Spinal cord (tissue), 9 donors: ENCODE measurements at regions not wholly inside any gene's neighbourhood (a gene's known extent, or its start where the extent isn't known, plus 50 kb on each side); places are given as distances from the start of the nearest gene placed in this dataset.

Source experiments
- DNase-seq, 6 donors: peaks; one replicate each; pipeline versions ENCODE4 v3.0.0 to v3.0.0-alpha.2; 2013 to 2015; ENCODE audit warnings: low spot score in 6 of 6, low read depth in 4 of 6
- H3K27ac ChIP-seq: one replicate; pipeline ENCODE4 v1.5.1; 2013; ENCODE audit warnings: low read depth, low read length, control low read depth
- H3K27me3 ChIP-seq: one replicate; pipeline ENCODE4 v1.6.1; 2013; ENCODE audit warnings: low read length; ENCODE audit not compliant: control insufficient read depth, insufficient read depth
- H3K36me3 ChIP-seq: one replicate; pipeline ENCODE4 v1.6.1; 2013; ENCODE audit warnings: low read length; ENCODE audit not compliant: control insufficient read depth, insufficient read depth
- H3K4me1 ChIP-seq: one replicate; pipeline ENCODE4 v1.6.1; 2013; ENCODE audit warnings: low read length; ENCODE audit not compliant: control insufficient read depth, insufficient read depth
- H3K4me3 ChIP-seq: one replicate; pipeline ENCODE4 v1.5.1; 2013; ENCODE audit warnings: low read depth, low read length, control low read depth
- H3K9me3 ChIP-seq: one replicate; pipeline ENCODE4 v1.6.1; 2013; ENCODE audit warnings: low read length; ENCODE audit not compliant: control insufficient read depth, insufficient read depth
- WGBS: methylation state at CpG from one replicate; pipeline ENCODE4 v1.1.5; 2013; ENCODE audit warnings: missing lambda C conversion rate; ENCODE audit not compliant: insufficient coverage; 5-methylcytosine and 5-hydroxymethylcytosine counted together
- donor health status: healthy.

DNA sequence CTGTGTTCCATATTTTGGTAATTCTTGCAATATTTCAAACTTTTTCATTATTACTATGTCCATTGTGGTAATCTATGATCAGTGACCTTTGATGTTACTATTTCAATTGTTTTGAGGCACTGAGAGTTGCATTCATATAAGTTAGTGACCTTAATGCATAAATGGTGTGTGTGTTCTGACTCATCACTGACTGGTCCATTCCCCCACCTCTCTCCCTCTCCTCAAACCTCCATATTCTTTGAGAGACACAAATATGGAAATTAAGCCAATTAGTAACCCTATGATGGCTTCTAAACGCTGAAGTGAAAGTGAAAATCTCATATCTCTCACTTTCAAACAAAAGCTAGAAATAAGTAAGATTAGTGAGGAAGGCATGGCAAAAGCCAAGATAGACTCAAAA lies 739.6 kb downstream of the CCSER2 start:
- Histone ChIP-seq H3K36me3 (no peaks in the 10 kb centered on the region), H3K4me3 (no peak overlapping the region), H3K4me1 (no peaks in the 10 kb centered on the region), H3K9me3 (no peaks in the 10 kb centered on the region), H3K27ac (no peak overlapping the region), H3K27me3 (no peaks in the 10 kb centered on the region)
- WGBS: no CpG with 5 or more reads among the region's 1 CpG
- DNase-seq: no peak

- H3K9me3 ChIP-seq: no peaks in the 10 kb centered on the region
- no peaks in the 10 kb centered on the region for H3K4me1 ChIP-seq
- no peaks in the 10 kb centered on the region for H3K27me3 ChIP-seq
- WGBS: no CpG with 5 or more reads among the region's 2 CpGs
- H3K36me3 ChIP-seq: no peaks in the 10 kb centered on the region
- H3K4me3 ChIP-seq: no peak overlapping the region
- no peak for DNase-seq
- H3K27ac ChIP-seq: no peak overlapping the region
These were observed 752.5 kb downstream of the CCSER2 start for GRCh38 chr10:85080934-85081333.

- H3K36me3 ChIP-seq: no peaks in the 10 kb centered on the region
- no peaks in the 10 kb centered on the region for H3K9me3 ChIP-seq
- no peaks in the 10 kb centered on the region for H3K4me1 ChIP-seq
- no peaks in the 10 kb centered on the region for H3K27me3 ChIP-seq
- no peak overlapping the region for H3K4me3 ChIP-seq
- no peak for DNase-seq
- WGBS: no CpG with 5 or more reads among the region's 3 CpGs
- H3K27ac ChIP-seq: no peak overlapping the region
These were observed 770.6 kb downstream of the CCSER2 start for GRCh38 chr10:85098835-85099521.

DNA sequence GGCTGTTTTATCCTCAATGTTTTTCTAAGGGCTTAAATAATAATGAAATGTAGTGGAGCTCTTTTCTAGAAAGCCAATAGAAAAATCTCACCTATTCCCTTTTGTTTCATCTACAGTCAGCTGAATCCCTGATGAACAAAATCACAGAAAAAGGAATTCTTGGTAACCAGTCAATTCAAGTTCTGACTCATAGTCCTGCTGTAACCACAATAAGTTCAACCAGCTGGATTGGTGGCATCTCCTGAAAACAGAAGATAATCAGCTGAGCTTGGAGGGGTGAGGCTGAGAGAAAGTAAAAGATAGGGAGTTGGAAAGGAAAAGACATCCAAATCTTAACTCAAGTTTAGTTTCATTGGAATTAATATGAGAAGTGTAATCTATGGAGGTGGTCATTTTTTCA lies 772.1 kb downstream of the CCSER2 start:
- Histone ChIP-seq H3K27ac (no peak overlapping the region), H3K9me3 (no peaks in the 10 kb centered on the region), H3K36me3 (no peaks in the 10 kb centered on the region), H3K4me1 (no peaks in the 10 kb centered on the region), H3K27me3 (no peaks in the 10 kb centered on the region), H3K4me3 (no peak overlapping the region)
- DNase-seq: no peak

DNA sequence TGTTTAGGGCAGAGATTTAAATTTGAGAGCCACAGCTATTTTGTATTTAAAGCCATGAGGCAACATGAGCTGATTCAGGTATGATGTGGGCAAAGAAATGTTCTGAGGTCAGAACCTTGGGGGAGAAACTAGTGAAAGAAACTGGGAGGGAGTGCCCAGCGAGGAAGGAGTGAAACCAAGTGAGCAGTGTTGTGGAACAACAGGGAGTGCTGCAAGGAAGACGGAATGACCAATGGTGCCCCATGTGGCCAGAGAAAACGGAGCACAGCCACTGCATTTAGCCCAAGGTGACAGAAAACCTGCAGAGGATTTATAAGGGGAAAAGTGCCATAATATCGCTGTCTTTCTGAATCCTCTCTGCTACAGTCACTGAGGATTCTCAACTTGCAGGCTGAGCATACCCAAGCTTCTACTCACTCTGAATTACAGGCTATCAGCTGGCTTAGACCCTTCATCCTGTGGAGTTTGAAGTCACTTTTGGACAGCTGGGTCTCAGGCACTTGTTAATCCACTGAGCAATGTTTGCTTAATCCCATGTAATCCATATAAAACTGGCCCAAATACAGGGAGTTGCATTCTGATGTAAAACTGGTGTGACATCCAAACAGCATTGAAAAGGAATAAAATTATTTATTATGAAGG lies 777.3 kb downstream of the CCSER2 start:
- WGBS: 40% methylated on average over 3 of the region's 4 CpGs
- Histone ChIP-seq H3K4me1 (peaks cover 3% of the 10 kb centered on the region), H3K36me3 (no peaks in the 10 kb centered on the region), H3K27ac (no peak overlapping the region), H3K27me3 (no peaks in the 10 kb centered on the region), H3K4me3 (no peak overlapping the region), H3K9me3 (no peaks in the 10 kb centered on the region)
- peak in 2 of 6 donors; percentile 13 to 40 for DNase-seq

GRCh38 chr10:85111271-85111670 lies 782.9 kb downstream of the CCSER2 start:
- no peaks in the 10 kb centered on the region for H3K9me3 ChIP-seq
- H3K4me3 ChIP-seq: no peak overlapping the region
- no CpG with 5 or more reads among the region's 1 CpG for WGBS
- no peaks in the 10 kb centered on the region for H3K36me3 ChIP-seq
- no peak overlapping the region for H3K27ac ChIP-seq
- DNase-seq: no peak
- no peaks in the 10 kb centered on the region for H3K27me3 ChIP-seq
- H3K4me1 ChIP-seq: peaks cover 3% of the 10 kb centered on the region

- Histone ChIP-seq H3K4me3 (no peak overlapping the region), H3K27me3 (no peaks in the 10 kb centered on the region), H3K27ac (no peak overlapping the region), H3K36me3 (no peaks in the 10 kb centered on the region), H3K9me3 (no peaks in the 10 kb centered on the region), H3K4me1 (no peaks in the 10 kb centered on the region)
- DNase-seq: peak in 3 of 6 donors; percentile 17 to 78 (median 54)
- 67% methylated on average over 2 of the region's 3 CpGs for WGBS
These were observed 796.2 kb downstream of the CCSER2 start for GRCh38 chr10:85124603-85125051.

GRCh38 chr10:85137253-85137652 lies 808.9 kb downstream of the CCSER2 start:
- Histone ChIP-seq H3K27ac (no peak overlapping the region), H3K4me3 (no peak overlapping the region), H3K4me1 (no peaks in the 10 kb centered on the region), H3K36me3 (no peaks in the 10 kb centered on the region), H3K9me3 (no peaks in the 10 kb centered on the region), H3K27me3 (no peaks in the 10 kb centered on the region)
- 100% methylated on average over 1 of the region's 5 CpGs for WGBS
- DNase-seq: peak in 2 of 6 donors; percentile 28 to 41

DNA sequence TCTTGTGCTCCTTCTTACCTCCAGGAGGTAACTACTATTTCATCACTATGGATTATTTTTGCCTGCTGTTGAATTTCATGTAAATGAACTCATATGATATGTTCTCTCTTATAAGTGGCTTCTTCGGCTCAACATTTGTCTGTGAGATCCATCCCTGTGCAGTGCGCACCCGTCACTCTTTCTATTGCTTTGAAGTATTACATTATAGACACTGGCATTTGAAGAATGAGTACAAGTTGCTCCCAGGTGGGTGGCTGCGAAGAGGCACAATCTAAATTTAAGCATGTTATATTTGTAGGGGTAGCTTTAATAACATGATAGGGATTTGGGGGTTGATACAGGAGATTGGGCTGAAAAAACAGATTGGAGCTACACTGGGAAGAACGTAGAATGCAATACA lies 809.7 kb downstream of the CCSER2 start:
- H3K27me3 ChIP-seq: no peaks in the 10 kb centered on the region
- no peak overlapping the region for H3K27ac ChIP-seq
- no peaks in the 10 kb centered on the region for H3K4me1 ChIP-seq
- peak in 1 of 6 donors; percentile 5 for DNase-seq
- no peaks in the 10 kb centered on the region for H3K36me3 ChIP-seq
- no peaks in the 10 kb centered on the region for H3K9me3 ChIP-seq
- 80% methylated on average over 1 of the region's 5 CpGs for WGBS
- no peak overlapping the region for H3K4me3 ChIP-seq

- Histone ChIP-seq H3K4me1 (no peaks in the 10 kb centered on the region), H3K9me3 (no peaks in the 10 kb centered on the region), H3K27me3 (no peaks in the 10 kb centered on the region), H3K36me3 (no peaks in the 10 kb centered on the region), H3K27ac (no peak overlapping the region), H3K4me3 (no peak overlapping the region)
- DNase-seq: peak in 1 of 6 donors; percentile 4
- 40% methylated on average over 2 of the region's 5 CpGs for WGBS
These were observed 810.7 kb downstream of the CCSER2 start for GRCh38 chr10:85139124-85139523.
